A549 (cell line): ENCODE measurements at regions not wholly inside any gene's neighbourhood (a gene's known extent, or its start where the extent isn't known, plus 50 kb on each side); places are given as distances from the start of the nearest gene placed in this dataset.

Experiments used
- CTCF ChIP-seq: fragments of >200 bp; sonication (Bioruptor Twin); formaldehyde crosslinking; IDR thresholded peaks from 3 replicates; pipeline ENCODE4 v1.5.1; 2016
- EP300 ChIP-seq, 2 experiments: fragments of >200 bp; sonication (Bioruptor Twin); formaldehyde crosslinking; IDR thresholded peaks; 2 replicates in 1 of 2; 3 replicates in 1 of 2; pipeline ENCODE4 v1.6.1; 2016 to 2017
- KDM5A ChIP-seq: fragments of 200-600 bp; sonication (generic); IDR thresholded peaks from 2 replicates; pipeline ENCODE4 v1.6.1; 2016; ENCODE audit warnings: antibody characterized with exemption, mild to moderate bottlenecking

DNA sequence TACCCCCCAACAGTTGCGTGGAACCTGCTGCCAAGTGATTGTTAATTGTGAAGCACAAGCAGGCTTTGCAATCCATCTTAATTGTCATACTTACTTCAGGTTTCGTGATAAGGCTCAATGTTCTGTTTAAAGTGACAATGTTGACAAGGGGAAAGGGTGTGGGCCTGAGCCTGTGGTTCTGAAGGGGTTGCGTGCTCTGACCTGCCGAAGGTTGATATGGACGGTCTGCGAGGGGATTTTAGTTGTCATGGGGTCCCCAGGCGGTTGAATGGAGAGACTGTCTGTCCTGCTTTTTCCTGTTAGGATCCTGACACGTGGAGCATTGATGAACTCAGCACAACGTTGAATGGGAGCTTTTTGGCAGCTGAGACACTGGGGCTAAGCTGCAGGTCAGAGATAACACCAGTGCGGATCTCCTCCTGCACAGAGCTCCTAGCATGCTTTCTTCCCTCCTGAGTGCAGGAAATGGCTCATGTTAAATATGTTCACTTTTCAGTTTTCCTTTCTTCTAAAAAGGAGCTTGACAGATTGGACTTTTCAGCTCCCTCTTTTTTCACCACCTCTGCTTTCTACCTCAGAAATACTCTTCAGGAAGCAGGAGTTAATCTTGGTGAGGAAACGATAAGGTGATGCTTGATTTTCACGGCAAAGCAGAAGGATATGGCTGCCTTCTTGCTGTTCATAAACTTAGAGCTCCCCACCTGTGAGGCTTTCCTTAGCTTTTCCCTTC is 62.9 kb upstream of the ZEB2 start:
- no peak for TF ChIP-seq CTCF
- TF ChIP-seq KDM5A = no peak
- TF ChIP-seq EP300 (IDR thresholded peaks at IDR 0.05) = no peak
